IMR-90 (cell line): ENCODE measurements at regions not wholly inside any gene's neighbourhood (a gene's known extent, or its start where the extent isn't known, plus 50 kb on each side); places are given as distances from the start of the nearest gene placed in this dataset.

Source experiments
- ATAC-seq: fragments of 200-7000 bp; cut with Tn5 transposase; 2 replicates; pipeline ENCODE4 v1.9.1; 2020; ENCODE audit warnings: low read depth, mild to moderate bottlenecking, moderate library complexity
- BruUV-seq: library from RNA; stranded (reverse); fragments of 400-500 nt; replicated peaks from 2 replicates; lab custom pipeline; 2021; lab: Mats Ljungman, UMichigan
- CTCF ChIA-PET: fragments of 300-600 bp; formaldehyde crosslinking; extraction: SDS; loops from one replicate; lab custom pipeline; 2021; ENCODE audit warnings: antibody characterized with exemption; lab: Yijun Ruan, JAX
- POLR2A ChIA-PET: fragments of 300-600 bp; sonication (Branson Sonifier 250); formaldehyde crosslinking; loops from one replicate; lab custom pipeline; 2022; ENCODE audit warnings: antibody characterized with exemption; ENCODE audit not compliant: unreplicated experiment; lab: Charles Lee
- DNase-seq: peaks from one replicate; pipeline ENCODE4 v3.0.0; 2013
- H2AFZ ChIP-seq: replicated peaks from 2 replicates; pipeline ENCODE3; 2013; ENCODE audit warnings: low read length, mild to moderate bottlenecking; ENCODE audit not compliant: poor library complexity
- H2AK5ac ChIP-seq: 2 replicates; pipeline ENCODE4 v1.6.1; 2013; ENCODE audit warnings: low read depth, low read length, inconsistent platforms
- H2AK9ac ChIP-seq: replicated peaks from 2 replicates; pipeline ENCODE3; 2013; ENCODE audit warnings: mild to moderate bottlenecking, low read depth, low read length, moderate library complexity; ENCODE audit not compliant: poor library complexity
- H2BK120ac ChIP-seq: 2 replicates; pipeline ENCODE4 v1.6.1; 2013; ENCODE audit warnings: low read depth, low read length, inconsistent platforms
- H2BK15ac ChIP-seq: 3 replicates; pipeline ENCODE4 v1.6.1; 2013; ENCODE audit warnings: low read depth, low read length, inconsistent platforms
- H2BK20ac ChIP-seq: 2 replicates; pipeline ENCODE4 v1.6.1; 2013; ENCODE audit warnings: low read depth, mild to moderate bottlenecking, inconsistent platforms, low read length, moderate library complexity
- H2BK5ac ChIP-seq: 2 replicates; pipeline ENCODE4 v1.6.1; 2013; ENCODE audit warnings: mild to moderate bottlenecking, low read depth, low read length, inconsistent platforms; ENCODE audit not compliant: poor library complexity, severe bottlenecking
- H3K14ac ChIP-seq: replicated peaks from 2 replicates; pipeline ENCODE4 v1.6.1; 2013; ENCODE audit warnings: low read depth, low read length, inconsistent platforms
- H3K18ac ChIP-seq: 2 replicates; pipeline ENCODE4 v1.6.1; 2013; ENCODE audit warnings: low read depth, low read length, control low read depth
- H3K23ac ChIP-seq: 2 replicates; pipeline ENCODE4 v1.6.1; 2013; ENCODE audit warnings: low read depth, low read length, inconsistent platforms
- H3K27ac ChIP-seq: 2 replicates; pipeline ENCODE4 v1.5.1; 2013; ENCODE audit warnings: mild to moderate bottlenecking, control low read depth, low read length; ENCODE audit not compliant: insufficient read depth
- H3K27me3 ChIP-seq: 2 replicates; pipeline ENCODE4 v1.6.1; 2013; ENCODE audit warnings: low read length; ENCODE audit not compliant: control insufficient read depth, insufficient read depth
- H3K36me3 ChIP-seq: 2 replicates; pipeline ENCODE4 v1.6.1; 2013; ENCODE audit warnings: low read length, mixed read lengths; ENCODE audit not compliant: control insufficient read depth, insufficient read depth
- H3K4ac ChIP-seq: 2 replicates; pipeline ENCODE4 v1.6.1; 2013; ENCODE audit warnings: low read depth, low read length, inconsistent platforms
- H3K4me1 ChIP-seq: 2 replicates; pipeline ENCODE4 v1.6.1; 2013; ENCODE audit warnings: low read length, mixed read lengths; ENCODE audit not compliant: control insufficient read depth, insufficient read depth
- H3K4me2 ChIP-seq: 2 replicates; pipeline ENCODE4 v1.6.1; 2013; ENCODE audit warnings: low read depth, mild to moderate bottlenecking, control low read depth, low read length, moderate library complexity
- H3K4me3 ChIP-seq: 2 replicates; pipeline ENCODE4 v1.5.1; 2013; ENCODE audit warnings: low read depth, mild to moderate bottlenecking, control low read depth, low read length, moderate library complexity; ENCODE audit not compliant: insufficient read depth
- H3K56ac ChIP-seq: 2 replicates; pipeline ENCODE4 v1.6.1; 2013; ENCODE audit warnings: low read length, inconsistent platforms; ENCODE audit not compliant: insufficient read depth; ENCODE audit errors: extremely low read depth
- H3K79me1 ChIP-seq, 2 experiments: 2 replicates each; pipeline ENCODE4 v1.6.1; 2013; ENCODE audit warnings: low read length in 2 of 2, inconsistent platforms in 1 of 2, low read depth in 1 of 2
- H3K9ac ChIP-seq: 2 replicates; pipeline ENCODE4 v1.6.1; 2013; ENCODE audit warnings: low read depth, low read length, control low read depth
- H3K9me1 ChIP-seq: 2 replicates; pipeline ENCODE4 v1.6.1; 2013; ENCODE audit warnings: low read length, inconsistent platforms; ENCODE audit not compliant: insufficient read depth
- H3K9me3 ChIP-seq: 2 replicates; pipeline ENCODE4 v1.6.1; 2013; ENCODE audit warnings: low read length; ENCODE audit not compliant: control insufficient read depth, insufficient read depth
- H4K20me1 ChIP-seq: 2 replicates; pipeline ENCODE4 v1.6.1; 2013; ENCODE audit warnings: low read length, inconsistent platforms; ENCODE audit not compliant: insufficient read depth
- H4K5ac ChIP-seq: 2 replicates; pipeline ENCODE4 v1.6.1; 2013; ENCODE audit warnings: mild to moderate bottlenecking, low read depth, low read length, control low read depth
- H4K8ac ChIP-seq, 2 experiments: 2 replicates each; pipeline ENCODE4 v1.6.1; 2013; ENCODE audit warnings: low read depth in 2 of 2, low read length in 2 of 2, control low read depth in 1 of 2, inconsistent platforms in 1 of 2
- H4K91ac ChIP-seq: 2 replicates; pipeline ENCODE4 v1.6.1; 2013; ENCODE audit warnings: low read depth, low read length, inconsistent platforms; ENCODE audit not compliant: insufficient read depth
- BHLHE40 ChIP-seq: fragments of 150-350 bp; IDR thresholded peaks from 2 replicates; pipeline ENCODE4 v1.6.1; 2016; ENCODE audit warnings: mild to moderate bottlenecking, low read depth, low read length
- CEBPB ChIP-seq: IDR thresholded peaks from 2 replicates; pipeline ENCODE4 v1.6.1; 2012; ENCODE audit warnings: low read depth, low read length, improper control_type of control experiment
- CHD1 ChIP-seq: IDR thresholded peaks from 2 replicates; pipeline ENCODE4 v1.6.1; 2012; ENCODE audit warnings: low read depth, low read length, improper control_type of control experiment
- CTCF ChIP-seq: conservative IDR thresholded peaks from 2 replicates; pipeline ENCODE4 v1.5.1; 2012; ENCODE audit warnings: mild to moderate bottlenecking, low read depth, low read length, improper control_type of control experiment
- ELK1 ChIP-seq: fragments of 150-350 bp; IDR thresholded peaks from 2 replicates; pipeline ENCODE4 v1.6.1; 2016; ENCODE audit warnings: low read depth, mild to moderate bottlenecking, low read length, moderate library complexity, borderline replicate concordance
- MXI1 ChIP-seq: IDR thresholded peaks from 2 replicates; pipeline ENCODE4 v1.6.1; 2012; ENCODE audit warnings: low read depth, mild to moderate bottlenecking, low read length, moderate library complexity, borderline replicate concordance
- NFE2L2 ChIP-seq: fragments of 150-350 bp; IDR thresholded peaks from 2 replicates; pipeline ENCODE4 v1.6.1; 2016; ENCODE audit warnings: low read depth, mild to moderate bottlenecking, low read length
- RAD21 ChIP-seq: IDR thresholded peaks from 2 replicates; pipeline ENCODE4 v1.6.1; 2012; ENCODE audit warnings: low read length, improper control_type of control experiment
- USF2 ChIP-seq: fragments of 150-350 bp; IDR thresholded peaks from 2 replicates; pipeline ENCODE4 v1.6.1; 2017; ENCODE audit warnings: mild to moderate bottlenecking, antibody characterized with exemption, low read length, low read depth
- WGBS, 2 experiments: methylation state at CpG; one replicate each; pipeline versions ENCODE4 v1.1.5 to v1.1.7; 2013; ENCODE audit warnings: missing lambda C conversion rate in 2 of 2; ENCODE audit not compliant: insufficient read length in 1 of 2; ENCODE audit errors: extremely low coverage in 2 of 2; 5-methylcytosine and 5-hydroxymethylcytosine counted together
- dilution Hi-C: fragments of 300-500 bp; cut with HindIII; formaldehyde crosslinking; loops from one replicate; pipeline ENCODE4 v1.14.3; 2018; ENCODE audit warnings: low sequenced_read_pairs; ENCODE audit not compliant: unreplicated experiment
- in situ Hi-C: fragments of 300-500 bp; cut with MboI; formaldehyde crosslinking; loops from 3 replicates; pipeline ENCODE4 v1.14.3; 2019; ENCODE audit warnings: low sequenced_read_pairs, inconsistent platforms, mixed read lengths
- intact Hi-C: fragments of 100-400 bp; cut with micrococcal nuclease; formaldehyde crosslinking; loops from 2 replicates; pipeline ENCODE4 v1.10.0; 2022

GRCh38 chr5:179467441-179467840 lies 82.9 kb upstream of the RUFY1 start:
- dilution Hi-C loops, result no loop called here
- CTCF ChIA-PET, result no interaction called here
- Histone ChIP-seq H4K20me1 (no peaks in the 10 kb centered on the region), H2BK15ac (no peak overlapping the region), H3K9me1 (no peaks in the 10 kb centered on the region), H3K27ac (no peak overlapping the region), H3K4me2 (no peak overlapping the region), H3K4ac (no peak overlapping the region), H2AFZ (no peak overlapping the region), H2BK120ac (no peak overlapping the region), H4K8ac (no peak overlapping the region), H4K91ac (no peak overlapping the region), H3K23ac (no peak overlapping the region), H3K27me3 (no peaks in the 10 kb centered on the region), H3K9ac (no peak overlapping the region), H3K14ac (no peak overlapping the region), H3K36me3 (no peaks in the 10 kb centered on the region), H3K56ac (no peak overlapping the region), H3K79me1 (no peaks in the 10 kb centered on the region), H2BK20ac (no peak overlapping the region), H3K18ac (no peak overlapping the region), H2AK9ac (no peak overlapping the region), H2AK5ac (no peak overlapping the region), H3K4me3 (no peak overlapping the region), H3K9me3 (no peaks in the 10 kb centered on the region), H3K4me1 (no peaks in the 10 kb centered on the region), H4K5ac (no peak overlapping the region), H2BK5ac (no peak overlapping the region)
- no peak for DNase-seq
- ATAC-seq, result no peak
- BruUV-seq, result no TSS peak
- POLR2A ChIA-PET, result no interaction called here
- intact Hi-C loops, result no loop called here
- TF ChIP-seq CEBPB, result no peak
- no peak for TF ChIP-seq USF2
- TF ChIP-seq NFE2L2, result no peak
- no peak for TF ChIP-seq CTCF
- TF ChIP-seq MXI1, result no peak
- no peak for TF ChIP-seq RAD21
- TF ChIP-seq ELK1, result no peak
- no peak for TF ChIP-seq CHD1
- no peak for TF ChIP-seq BHLHE40
- WGBS, 2 experiments, result 77% methylated on average over 4 of the region's 11 CpGs; no CpG with 5 or more reads in 1 of the 2 experiments
- in situ Hi-C loops, result no loop called here
